K562 (cell line): ENCODE measurements at regions not wholly inside any gene's neighbourhood (a gene's known extent, or its start where the extent isn't known, plus 50 kb on each side); places are given as distances from the start of the nearest gene placed in this dataset.
A peak's percentile ranks its signal among the peaks of the same experiment; 100 is the strongest.

Experiments used
- ATAC-seq: fragments of 200-7000 bp; cut with Tn5 transposase; 3 replicates; pipeline ENCODE4 v1.9.1; 2020; ENCODE audit warnings: moderate library complexity
- BruUV-seq: library from RNA; stranded (reverse); fragments of 400-500 nt; replicated peaks from 2 replicates; lab custom pipeline; 2021; lab: Mats Ljungman, UMichigan
- CTCF ChIA-PET: fragments of 300-600 bp; formaldehyde crosslinking; extraction: SDS; loops from one replicate; lab custom pipeline; 2021; ENCODE audit warnings: low intra/inter-chr PET ratio; lab: Yijun Ruan, JAX
- POLR2A ChIA-PET: fragments of 300-600, 350-650 bp; sonication (Branson Sonifier 250); formaldehyde crosslinking; extraction: SDS; loops from one replicate; lab custom pipeline; 2021; ENCODE audit warnings: antibody characterized with exemption, inconsistent platforms; lab: Yijun Ruan, JAX
- DNase-seq, 4 experiments: peaks; one replicate each; pipeline versions ENCODE4 v3.0.0 to v3.0.0-alpha.2; 2011 to 2018; ENCODE audit warnings: low spot score in 3 of 4, mixed read lengths in 3 of 4; ENCODE audit errors: extremely low read depth in 1 of 4
- FAIRE-seq: peaks from 2 replicates; lab custom pipeline; 2011; peaks lifted over from hg19 to GRCh38; lab: Jason Lieb, UNC
- H2AFZ ChIP-seq: 2 replicates; pipeline ENCODE4 v1.6.0; 2011; ENCODE audit warnings: low read depth, low read length, control low read depth, inconsistent platforms
- H3K27ac ChIP-seq: fragments of 200-600 bp; 3 replicates; pipeline ENCODE4 v1.8.0; 2011; ENCODE audit warnings: low read depth, mild to moderate bottlenecking, control low read depth, inconsistent platforms, low read length, moderate library complexity, mixed read lengths; ENCODE audit errors: extremely low read depth
- H3K27me3 ChIP-seq, 2 experiments: fragments of 300-600 bp in 1 of 2; 2 replicates in 1 of 2; 3 replicates in 1 of 2; pipeline versions ENCODE4 v1.6.0 to v1.8.0; 2011; ENCODE audit warnings: inconsistent platforms in 2 of 2, low read length in 2 of 2, mild to moderate bottlenecking in 1 of 2, mixed read lengths in 1 of 2, moderate library complexity in 1 of 2; ENCODE audit not compliant: control insufficient read depth in 2 of 2, insufficient read depth in 2 of 2
- H3K36me3 ChIP-seq: fragments of 300-600 bp; 3 replicates; pipeline ENCODE4 v1.8.0; 2011; ENCODE audit warnings: mild to moderate bottlenecking, low read length, inconsistent platforms; ENCODE audit not compliant: control insufficient read depth, insufficient read depth
- H3K4me1 ChIP-seq, 2 experiments: fragments of 200-600 bp in 1 of 2; replicated peaks in 1 of 2; 2 replicates in 1 of 2; 3 replicates in 1 of 2; pipeline versions ENCODE4 v1.5.1 to v1.8.0; 2011; ENCODE audit warnings: inconsistent platforms in 2 of 2, low read length in 2 of 2, mild to moderate bottlenecking in 1 of 2, mixed read lengths in 1 of 2, moderate library complexity in 1 of 2; ENCODE audit not compliant: control insufficient read depth in 2 of 2, insufficient read depth in 2 of 2
- H3K4me2 ChIP-seq: 2 replicates; pipeline ENCODE4 v1.6.1; 2011; ENCODE audit warnings: low read length, control low read depth, inconsistent platforms, mixed read lengths; ENCODE audit not compliant: insufficient read depth
- H3K4me3 ChIP-seq: fragments of 200-600 bp; sonication (generic), shearing (Covaris generic); 2 replicates; pipeline ENCODE4 v1.5.1; 2016; ENCODE audit warnings: control low read depth, inconsistent platforms
- H3K79me2 ChIP-seq: fragments of 200-600 bp; 3 replicates; pipeline ENCODE4 v1.8.0; 2011; ENCODE audit warnings: low read length, inconsistent platforms; ENCODE audit not compliant: control insufficient read depth, insufficient read depth
- H3K9ac ChIP-seq, 2 experiments: 2 replicates each; pipeline versions ENCODE4 v1.6.0 to v1.6.1; 2011; ENCODE audit warnings: low read depth in 2 of 2, low read length in 2 of 2, control low read depth in 1 of 2, inconsistent platforms in 1 of 2, mild to moderate bottlenecking in 1 of 2, mixed read lengths in 1 of 2; ENCODE audit not compliant: insufficient read depth in 1 of 2
- H3K9me1 ChIP-seq: one replicate; pipeline ENCODE4 v1.6.0; 2011; ENCODE audit warnings: inconsistent platforms, mild to moderate bottlenecking, low read length, moderate library complexity; ENCODE audit not compliant: control insufficient read depth, insufficient read depth
- H3K9me3 ChIP-seq: replicated peaks from 2 replicates; pipeline ENCODE4 v1.5.1; 2011; ENCODE audit warnings: low read depth, low read length, inconsistent platforms; ENCODE audit not compliant: control insufficient read depth, insufficient read depth
- H4K20me1 ChIP-seq: replicated peaks from 2 replicates; pipeline ENCODE4 v1.6.1; 2011; ENCODE audit warnings: low read length, inconsistent platforms, mixed read lengths; ENCODE audit not compliant: control insufficient read depth, insufficient read depth
- EHMT2 ChIP-seq: fragments of 450-650 bp; IDR thresholded peaks from 2 replicates; pipeline ENCODE4 v1.6.1; 2018; ENCODE audit warnings: antibody characterized with exemption
- MIER1 ChIP-seq: fragments of 450-650 bp; IDR thresholded peaks from 2 replicates; pipeline ENCODE4 v1.6.1; 2016; ENCODE audit warnings: antibody characterized with exemption, mild to moderate bottlenecking, low read depth
- WHSC1 ChIP-seq: IDR thresholded peaks from one replicate; pipeline ENCODE4 v1.6.1; 2012; ENCODE audit warnings: low read length, control low read depth, inconsistent platforms
- WGBS: fragments of 100-300 bp; shearing (Covaris generic); methylation state at CpG from one replicate; pipeline ENCODE4 v1.1.6; 2016; ENCODE audit warnings: low coverage, mixed read lengths; ENCODE audit not compliant: insufficient coverage; ENCODE audit errors: missing lambda C conversion rate; 5-methylcytosine and 5-hydroxymethylcytosine counted together
- in situ Hi-C: fragments of 300-500 bp; cut with MboI; formaldehyde crosslinking; loops from 4 replicates; pipeline ENCODE4 v1.15.0; 2018; ENCODE audit warnings: inconsistent platforms, mixed read lengths
- intact Hi-C: fragments of 100-400 bp; cut with micrococcal nuclease; formaldehyde crosslinking; loops from 2 replicates; pipeline ENCODE4 v1.14.2; 2022
- TF ChIP-seq, protein P1 (sequence below), 2 experiments: fragments of 450-650 bp; formaldehyde crosslinking in 1 of 2; IDR thresholded peaks; 2 replicates each; pipeline versions ENCODE4 v1.4.0 to v1.6.1; 2014 to 2020; ENCODE audit warnings: mild to moderate bottlenecking in 2 of 2, borderline replicate concordance in 1 of 2, low read depth in 1 of 2

DNA sequence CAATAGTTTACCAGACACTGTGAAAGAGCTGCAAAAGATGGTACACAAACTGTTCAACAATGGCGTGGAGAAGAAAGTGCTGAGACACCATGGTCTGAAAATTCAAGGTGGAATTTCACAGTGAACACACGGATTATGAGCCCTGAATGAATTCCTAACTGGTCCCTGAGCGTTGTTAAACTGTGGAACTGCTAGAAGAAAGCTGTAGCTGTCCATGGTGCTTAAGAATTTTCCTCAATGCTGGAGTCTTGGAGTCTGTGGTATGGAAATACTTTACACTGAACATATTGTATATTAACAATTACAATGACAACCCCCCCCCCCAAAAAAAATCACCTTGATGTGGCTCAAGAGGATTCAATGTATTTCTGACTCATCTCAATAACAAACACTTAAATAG, 68.5 kb downstream of the SLC24A2 start:
- TF ChIP-seq MIER1 (peak; percentile 67; the same call in 1 of the 2 replicates), EHMT2 (peak; percentile 79), WHSC1 (no peak)
- TF ChIP-seq, protein P1, sequence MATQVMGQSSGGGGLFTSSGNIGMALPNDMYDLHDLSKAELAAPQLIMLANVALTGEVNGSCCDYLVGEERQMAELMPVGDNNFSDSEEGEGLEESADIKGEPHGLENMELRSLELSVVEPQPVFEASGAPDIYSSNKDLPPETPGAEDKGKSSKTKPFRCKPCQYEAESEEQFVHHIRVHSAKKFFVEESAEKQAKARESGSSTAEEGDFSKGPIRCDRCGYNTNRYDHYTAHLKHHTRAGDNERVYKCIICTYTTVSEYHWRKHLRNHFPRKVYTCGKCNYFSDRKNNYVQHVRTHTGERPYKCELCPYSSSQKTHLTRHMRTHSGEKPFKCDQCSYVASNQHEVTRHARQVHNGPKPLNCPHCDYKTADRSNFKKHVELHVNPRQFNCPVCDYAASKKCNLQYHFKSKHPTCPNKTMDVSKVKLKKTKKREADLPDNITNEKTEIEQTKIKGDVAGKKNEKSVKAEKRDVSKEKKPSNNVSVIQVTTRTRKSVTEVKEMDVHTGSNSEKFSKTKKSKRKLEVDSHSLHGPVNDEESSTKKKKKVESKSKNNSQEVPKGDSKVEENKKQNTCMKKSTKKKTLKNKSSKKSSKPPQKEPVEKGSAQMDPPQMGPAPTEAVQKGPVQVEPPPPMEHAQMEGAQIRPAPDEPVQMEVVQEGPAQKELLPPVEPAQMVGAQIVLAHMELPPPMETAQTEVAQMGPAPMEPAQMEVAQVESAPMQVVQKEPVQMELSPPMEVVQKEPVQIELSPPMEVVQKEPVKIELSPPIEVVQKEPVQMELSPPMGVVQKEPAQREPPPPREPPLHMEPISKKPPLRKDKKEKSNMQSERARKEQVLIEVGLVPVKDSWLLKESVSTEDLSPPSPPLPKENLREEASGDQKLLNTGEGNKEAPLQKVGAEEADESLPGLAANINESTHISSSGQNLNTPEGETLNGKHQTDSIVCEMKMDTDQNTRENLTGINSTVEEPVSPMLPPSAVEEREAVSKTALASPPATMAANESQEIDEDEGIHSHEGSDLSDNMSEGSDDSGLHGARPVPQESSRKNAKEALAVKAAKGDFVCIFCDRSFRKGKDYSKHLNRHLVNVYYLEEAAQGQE (IDR thresholded peaks at IDR 0.05; ENCODE audit: borderline replicate concordance): peak; percentile 92
- TF ChIP-seq, protein P1 (CRISPR knock-in tag; IDR thresholded peaks at IDR 0.05; ENCODE audit: low read depth): peak; percentile 87
- Histone ChIP-seq H3K9ac (no peak overlapping the region), H3K9me3 (no peaks in the 10 kb centered on the region), H3K27me3 (no peaks in the 10 kb centered on the region), H4K20me1 (no peaks in the 10 kb centered on the region), H3K9me1 (no peaks in the 10 kb centered on the region), H3K27ac (no peak overlapping the region), H3K4me3 (no peak overlapping the region), H3K79me2 (no peaks in the 10 kb centered on the region), H3K4me2 (no peak overlapping the region), H3K36me3 (no peaks in the 10 kb centered on the region), H2AFZ (no peak overlapping the region), H3K4me1 (no peaks in the 10 kb centered on the region)
- 0% methylated on average over 3 of the region's 3 CpGs for WGBS
- BruUV-seq: no TSS peak
- ChIA-PET POLR2A (no interaction called here), CTCF (no interaction called here)
- in situ Hi-C loops (no loop called here), intact Hi-C loops (no loop called here)
- DNase-seq (peak in 1 of 4 experiments; percentile 14), ATAC-seq (no peak), FAIRE-seq (no peak)
